GM18502 (cell line): ENCODE measurements at regions not wholly inside any gene's neighbourhood (a gene's known extent, or its start where the extent isn't known, plus 50 kb on each side); places are given as distances from the start of the nearest gene placed in this dataset.

Experiments
- ATAC-seq: cut with Tn5 transposase; IDR thresholded peaks from one replicate; pipeline ENCODE4 v1.9.1; 2021; ENCODE audit warnings: mild to moderate bottlenecking; ENCODE audit not compliant: unreplicated experiment, poor library complexity

- no peak for ATAC-seq
Observed at GRCh38 chr6:133583907-133584427, 304.9 kb upstream of the TCF21 start.

- ATAC-seq = no peak
Observed at GRCh38 chr6:133584823-133585222, 304.1 kb upstream of the TCF21 start.

- ATAC-seq = no peak
Observed at GRCh38 chr6:133585978-133586377, 302.9 kb upstream of the TCF21 start.

GRCh38 chr6:133587546-133588160 is 301.3 kb upstream of the TCF21 start:
- no peak for ATAC-seq

GRCh38 chr6:133590196-133590595 is 298.7 kb upstream of the TCF21 start:
- ATAC-seq = no peak

- ATAC-seq = no peak
Observed at GRCh38 chr6:133590814-133591213, 298.1 kb upstream of the TCF21 start.

- no peak for ATAC-seq
Observed at GRCh38 chr6:133591275-133591674, 297.6 kb upstream of the TCF21 start.

- ATAC-seq = no peak
Observed at GRCh38 chr6:133594652-133595110, 294.2 kb upstream of the TCF21 start.

GRCh38 chr6:133595111-133595761 is 293.7 kb upstream of the TCF21 start:
- ATAC-seq = no peak

- ATAC-seq = no peak
Observed at GRCh38 chr6:133606852-133607251, 282.1 kb upstream of the TCF21 start.

GRCh38 chr6:133608620-133609019 is 280.3 kb upstream of the TCF21 start:
- no peak for ATAC-seq

- no peak for ATAC-seq
Observed at GRCh38 chr6:133609415-133610226, 279.3 kb upstream of the TCF21 start.

- ATAC-seq = no peak
Observed at GRCh38 chr6:133610227-133610840, 278.6 kb upstream of the TCF21 start.

- ATAC-seq = no peak
Observed at GRCh38 chr6:133610971-133611370, 277.9 kb upstream of the TCF21 start.

- ATAC-seq = no peak
Observed at GRCh38 chr6:133612459-133612858, 276.5 kb upstream of the TCF21 start.

GRCh38 chr6:133613211-133613610 is 275.7 kb upstream of the TCF21 start:
- no peak for ATAC-seq

- no peak for ATAC-seq
Observed at GRCh38 chr6:133621751-133622150, 267.2 kb upstream of the TCF21 start.

GRCh38 chr6:133623065-133623464 is 265.8 kb upstream of the TCF21 start:
- no peak for ATAC-seq

GRCh38 chr6:133623621-133624020 is 265.3 kb upstream of the TCF21 start:
- ATAC-seq = no peak

GRCh38 chr6:133626096-133626666 is 262.7 kb upstream of the TCF21 start:
- ATAC-seq = no peak
